Esophagus muscularis mucosa (tissue), 4 donors: ENCODE measurements at regions not wholly inside any gene's neighbourhood (a gene's known extent, or its start where the extent isn't known, plus 50 kb on each side); places are given as distances from the start of the nearest gene placed in this dataset.

Experiments used
- EP300 ChIP-seq: sonication (generic); formaldehyde crosslinking; IDR thresholded peaks from one replicate; pipeline ENCODE4 v1.6.1; 2017; ENCODE audit warnings: antibody characterized with exemption
- POLR2A ChIP-seq: fragments of 450-650 bp; IDR thresholded peaks from one replicate; pipeline ENCODE4 v1.6.1; 2017; ENCODE audit warnings: antibody characterized with exemption, moderate library complexity, mild to moderate bottlenecking, low read depth
- POLR2AphosphoS5 ChIP-seq, 2 donors: sonication (generic); formaldehyde crosslinking; IDR thresholded peaks; one replicate each; pipeline ENCODE4 v1.6.1; 2017; ENCODE audit warnings: antibody characterized with exemption in 2 of 2
- TF ChIP-seq, protein P1 (sequence below), 3 experiments: fragments of 200-600 bp in 2 of 3; fragments of 450-650 bp in 1 of 3; sonication (generic) in 2 of 3; IDR thresholded peaks; one replicate each; pipeline ENCODE4 v1.5.1; 2017 to 2019; ENCODE audit warnings: antibody characterized with exemption in 3 of 3, mild to moderate bottlenecking in 2 of 3, moderate library complexity in 1 of 3

- TF ChIP-seq POLR2AphosphoS5 (IDR thresholded peaks at IDR 0.05) = no peak
- TF ChIP-seq, protein P1, sequence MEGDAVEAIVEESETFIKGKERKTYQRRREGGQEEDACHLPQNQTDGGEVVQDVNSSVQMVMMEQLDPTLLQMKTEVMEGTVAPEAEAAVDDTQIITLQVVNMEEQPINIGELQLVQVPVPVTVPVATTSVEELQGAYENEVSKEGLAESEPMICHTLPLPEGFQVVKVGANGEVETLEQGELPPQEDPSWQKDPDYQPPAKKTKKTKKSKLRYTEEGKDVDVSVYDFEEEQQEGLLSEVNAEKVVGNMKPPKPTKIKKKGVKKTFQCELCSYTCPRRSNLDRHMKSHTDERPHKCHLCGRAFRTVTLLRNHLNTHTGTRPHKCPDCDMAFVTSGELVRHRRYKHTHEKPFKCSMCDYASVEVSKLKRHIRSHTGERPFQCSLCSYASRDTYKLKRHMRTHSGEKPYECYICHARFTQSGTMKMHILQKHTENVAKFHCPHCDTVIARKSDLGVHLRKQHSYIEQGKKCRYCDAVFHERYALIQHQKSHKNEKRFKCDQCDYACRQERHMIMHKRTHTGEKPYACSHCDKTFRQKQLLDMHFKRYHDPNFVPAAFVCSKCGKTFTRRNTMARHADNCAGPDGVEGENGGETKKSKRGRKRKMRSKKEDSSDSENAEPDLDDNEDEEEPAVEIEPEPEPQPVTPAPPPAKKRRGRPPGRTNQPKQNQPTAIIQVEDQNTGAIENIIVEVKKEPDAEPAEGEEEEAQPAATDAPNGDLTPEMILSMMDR (IDR thresholded peaks at IDR 0.05) = no peak
- TF ChIP-seq POLR2A = no peak
- no peak for TF ChIP-seq EP300
Measured at GRCh38 chr14:76963372-76963771, 65.1 kb downstream of the IRF2BPL start.
